T-helper 1 cell treated with Interleukin-12 subunit alpha and Interleukin-12 subunit beta and Interleukin-4 antibody, amounts not matched to agents 30 μg/mL and 1 μg/mL, for 36 hours (primary cell): ENCODE measurements at regions not wholly inside any gene's neighbourhood (a gene's known extent, or its start where the extent isn't known, plus 50 kb on each side); places are given as distances from the start of the nearest gene placed in this dataset.
"Not testable (repeated sequence)": the region's sequence is repeated elsewhere in the genome, so short reads cannot be mapped to it uniquely, and the experiment has no call there.

Experiments used
- H3K27ac Mint-ChIP-seq: one replicate; pipeline ENCODE4 v1.8.0; 2021; ENCODE audit warnings: mild to moderate bottlenecking, mixed read lengths
- H3K27me3 Mint-ChIP-seq: one replicate; pipeline ENCODE4 v1.8.0; 2021; ENCODE audit warnings: low read depth, mixed read lengths
- H3K36me3 Mint-ChIP-seq: one replicate; pipeline ENCODE4 v1.8.0; 2021; ENCODE audit warnings: low read depth, mixed read lengths
- H3K4me1 Mint-ChIP-seq: one replicate; pipeline ENCODE4 v1.8.0; 2021; ENCODE audit warnings: low read depth, mixed read lengths
- H3K4me3 Mint-ChIP-seq: one replicate; pipeline ENCODE4 v1.8.0; 2021; ENCODE audit warnings: mild to moderate bottlenecking, moderate library complexity, mixed read lengths
- H3K9me3 Mint-ChIP-seq: one replicate; pipeline ENCODE4 v1.8.0; 2021; ENCODE audit warnings: mixed read lengths

- no peak overlapping the region for H3K4me3 Mint-ChIP-seq
- peaks cover 2% of the 10 kb centered on the region for H3K4me1 Mint-ChIP-seq
- no peaks in the 10 kb centered on the region for H3K9me3 Mint-ChIP-seq
- H3K27ac Mint-ChIP-seq: no peak overlapping the region
- H3K27me3 Mint-ChIP-seq: peaks cover 3% of the 10 kb centered on the region
- H3K36me3 Mint-ChIP-seq: peaks cover 2% of the 10 kb centered on the region
Measured at GRCh38 chr6:15153191-15153590, 92.7 kb upstream of the JARID2 start.

DNA sequence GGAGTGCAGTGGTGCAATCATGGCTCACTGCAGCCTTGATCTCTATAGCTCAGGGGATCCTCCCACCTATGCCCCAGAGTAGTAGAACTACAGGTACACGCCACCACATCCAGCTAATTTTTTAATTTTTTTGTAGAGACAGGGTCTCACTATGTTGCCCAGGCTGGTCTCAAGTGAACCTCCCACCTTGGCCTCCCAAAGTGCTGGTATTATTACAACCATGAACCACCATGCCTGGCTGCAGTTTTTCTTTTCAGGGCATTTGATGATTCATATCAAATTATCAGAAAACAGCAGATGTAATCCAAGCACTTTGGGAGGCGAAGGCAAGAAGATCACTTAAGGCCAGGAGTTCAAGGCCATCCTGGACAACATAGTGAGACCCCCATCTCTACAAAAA, 88.4 kb upstream of the JARID2 start:
- Mint-ChIP-seq H3K36me3 (no peaks in the 10 kb centered on the region), H3K4me3 (no peak overlapping the region), H3K27me3 (no peaks in the 10 kb centered on the region), H3K9me3 (no peaks in the 10 kb centered on the region), H3K4me1 (no peaks in the 10 kb centered on the region), H3K27ac (no peak overlapping the region)

GRCh38 chr6:15158821-15159619, 86.8 kb upstream of the JARID2 start:
- Mint-ChIP-seq H3K36me3 (no peaks in the 10 kb centered on the region), H3K27ac (no peak overlapping the region), H3K4me3 (no peak overlapping the region), H3K4me1 (no peaks in the 10 kb centered on the region), H3K27me3 (no peaks in the 10 kb centered on the region), H3K9me3 (no peaks in the 10 kb centered on the region)

- H3K4me3 Mint-ChIP-seq: no peak overlapping the region
- H3K27me3 Mint-ChIP-seq: no peaks in the 10 kb centered on the region
- H3K9me3 Mint-ChIP-seq: no peaks in the 10 kb centered on the region
- no peak overlapping the region for H3K27ac Mint-ChIP-seq
- no peaks in the 10 kb centered on the region for H3K4me1 Mint-ChIP-seq
- H3K36me3 Mint-ChIP-seq: no peaks in the 10 kb centered on the region
Measured at GRCh38 chr6:15160812-15161211, 85.1 kb upstream of the JARID2 start.

DNA sequence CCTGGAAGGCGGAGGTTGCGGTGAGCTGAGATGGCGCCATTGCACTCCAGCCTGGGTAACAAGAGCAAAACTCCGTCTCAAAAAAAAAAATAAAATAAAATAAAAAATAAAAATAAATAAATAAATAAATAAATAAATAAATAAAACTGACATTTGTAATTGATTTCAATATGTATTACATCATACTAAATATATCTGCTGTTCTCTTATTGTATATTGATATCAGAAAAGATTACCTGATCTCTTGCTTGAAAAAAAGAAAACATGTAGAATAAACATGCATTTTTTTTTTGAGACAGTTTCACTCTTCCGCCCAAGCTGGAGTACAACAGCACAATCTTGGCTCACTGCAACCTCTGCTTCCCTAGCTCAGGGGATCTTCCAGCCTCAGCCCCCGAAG, 81.0 kb upstream of the JARID2 start:
- not testable (repeated sequence) for H3K27me3 Mint-ChIP-seq, H3K36me3 Mint-ChIP-seq, H3K4me3 Mint-ChIP-seq, H3K9me3 Mint-ChIP-seq, H3K4me1 Mint-ChIP-seq, H3K27ac Mint-ChIP-seq

DNA sequence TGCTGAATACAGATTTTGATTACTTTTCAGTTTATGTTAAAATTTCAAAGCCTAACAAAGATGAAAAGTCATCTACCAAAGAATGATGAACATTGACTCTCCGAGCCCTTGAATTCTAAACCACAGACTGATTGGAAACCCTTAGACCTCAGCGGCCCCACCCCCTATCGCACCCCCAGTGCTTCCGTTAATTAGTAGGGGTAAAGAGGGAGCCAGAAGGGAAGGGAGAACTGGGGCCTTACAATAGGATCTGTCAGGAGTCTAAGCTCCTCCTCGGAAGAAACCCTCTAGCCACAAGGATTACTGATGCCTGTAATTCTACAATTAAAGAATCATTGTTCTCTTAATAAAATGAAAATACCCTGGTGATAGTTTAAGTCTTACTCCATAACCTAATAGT, 79.7 kb upstream of the JARID2 start:
- no peak overlapping the region for H3K27ac Mint-ChIP-seq
- no peaks in the 10 kb centered on the region for H3K9me3 Mint-ChIP-seq
- H3K4me1 Mint-ChIP-seq: peaks cover 2% of the 10 kb centered on the region
- no peaks in the 10 kb centered on the region for H3K36me3 Mint-ChIP-seq
- no peaks in the 10 kb centered on the region for H3K27me3 Mint-ChIP-seq
- no peak overlapping the region for H3K4me3 Mint-ChIP-seq

DNA sequence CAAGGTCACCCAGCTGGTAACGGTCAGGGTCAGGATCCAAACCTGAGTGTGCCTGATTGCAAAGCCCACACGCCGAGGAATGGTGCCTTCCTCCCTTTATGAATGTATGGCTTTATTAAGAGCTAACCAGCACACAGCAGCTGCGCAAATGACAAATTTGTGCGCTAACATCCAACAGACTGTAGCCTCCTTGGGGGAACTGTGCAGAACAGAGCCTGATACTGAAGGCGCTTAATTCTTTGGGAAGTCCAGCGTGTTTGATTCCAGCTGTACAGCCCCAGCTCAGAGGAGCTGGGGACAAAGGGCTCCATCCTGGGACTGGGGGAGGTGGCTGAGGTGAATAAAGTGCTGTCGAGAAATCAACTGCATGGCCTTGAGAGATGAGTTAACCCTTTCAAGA, 75.7 kb upstream of the JARID2 start:
- no peak overlapping the region for H3K4me3 Mint-ChIP-seq
- H3K4me1 Mint-ChIP-seq: peaks cover 2% of the 10 kb centered on the region
- H3K27ac Mint-ChIP-seq: no peak overlapping the region
- H3K36me3 Mint-ChIP-seq: no peaks in the 10 kb centered on the region
- H3K9me3 Mint-ChIP-seq: no peaks in the 10 kb centered on the region
- no peaks in the 10 kb centered on the region for H3K27me3 Mint-ChIP-seq

DNA sequence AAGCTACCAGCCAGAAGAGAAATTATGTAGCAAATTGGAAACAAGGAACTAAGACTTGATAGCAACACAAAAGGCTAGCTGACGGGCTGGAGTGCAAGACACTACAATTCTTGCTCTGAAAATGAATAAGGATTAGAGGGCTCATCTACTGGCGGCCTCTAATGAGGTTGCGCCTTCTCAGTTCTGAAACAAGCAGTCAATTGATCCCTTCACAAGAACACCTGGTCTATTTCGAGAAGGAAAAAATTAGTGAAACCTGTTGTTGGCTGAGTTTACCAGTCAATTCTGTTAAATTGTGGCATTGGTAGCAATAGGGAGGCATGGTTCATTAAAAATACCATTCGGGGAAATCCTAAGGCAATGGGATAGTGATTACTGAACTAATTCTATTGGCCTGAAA, 74.8 kb upstream of the JARID2 start:
- Mint-ChIP-seq H3K4me3 (no peak overlapping the region), H3K4me1 (peaks cover 2% of the 10 kb centered on the region)

GRCh38 chr6:15176816-15177370, 69.0 kb upstream of the JARID2 start:
- H3K36me3 Mint-ChIP-seq: no peaks in the 10 kb centered on the region
- no peaks in the 10 kb centered on the region for H3K9me3 Mint-ChIP-seq
- H3K4me1 Mint-ChIP-seq: peaks cover 1% of the 10 kb centered on the region
- no peaks in the 10 kb centered on the region for H3K27me3 Mint-ChIP-seq
- H3K4me3 Mint-ChIP-seq: no peak overlapping the region
- H3K27ac Mint-ChIP-seq: no peak overlapping the region

More for the DNA sequence above, 74.8 kb upstream of the JARID2 start:
- Mint-ChIP-seq H3K36me3 (no peaks in the 10 kb centered on the region), H3K27me3 (no peaks in the 10 kb centered on the region), H3K27ac (no peak overlapping the region), H3K9me3 (no peaks in the 10 kb centered on the region)

GRCh38 chr6:15183979-15184378, 61.9 kb upstream of the JARID2 start:
- no peaks in the 10 kb centered on the region for H3K9me3 Mint-ChIP-seq
- no peak overlapping the region for H3K27ac Mint-ChIP-seq
- H3K27me3 Mint-ChIP-seq: no peaks in the 10 kb centered on the region
- peaks cover 1% of the 10 kb centered on the region for H3K36me3 Mint-ChIP-seq
- peaks cover 13% of the 10 kb centered on the region for H3K4me1 Mint-ChIP-seq
- H3K4me3 Mint-ChIP-seq: no peak overlapping the region

DNA sequence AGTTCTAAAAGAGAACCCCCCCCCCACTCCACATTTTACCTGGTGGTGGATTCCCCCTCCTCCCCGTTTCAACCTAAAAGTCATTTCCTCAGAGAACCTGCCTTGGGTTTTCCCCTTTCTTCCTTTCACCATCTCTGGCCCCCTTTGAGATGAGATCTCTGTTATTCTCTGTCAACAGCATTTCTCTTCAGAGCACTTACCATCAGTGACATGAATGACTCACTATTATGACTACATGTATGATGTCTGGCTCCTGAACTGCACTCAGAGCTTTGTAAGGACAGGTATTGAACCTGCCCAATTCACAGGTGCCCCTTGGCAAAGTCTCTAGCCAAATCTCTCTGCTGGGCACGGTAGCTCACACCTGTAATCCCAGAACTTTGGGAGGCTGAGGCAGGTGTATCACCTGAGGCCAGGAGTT, 61.4 kb upstream of the JARID2 start:
- peaks cover 13% of the 10 kb centered on the region for H3K4me1 Mint-ChIP-seq
- H3K27me3 Mint-ChIP-seq: no peaks in the 10 kb centered on the region
- H3K9me3 Mint-ChIP-seq: no peaks in the 10 kb centered on the region
- H3K27ac Mint-ChIP-seq: peak overlapping the region; percentile 71
- H3K4me3 Mint-ChIP-seq: no peak overlapping the region
- H3K36me3 Mint-ChIP-seq: peaks cover 1% of the 10 kb centered on the region

GRCh38 chr6:15185111-15185510, 60.8 kb upstream of the JARID2 start:
- not testable (repeated sequence) for H3K36me3 Mint-ChIP-seq, H3K9me3 Mint-ChIP-seq, H3K27me3 Mint-ChIP-seq, H3K27ac Mint-ChIP-seq, H3K4me3 Mint-ChIP-seq
- H3K4me1 Mint-ChIP-seq: peaks cover 13% of the 10 kb centered on the region

- H3K36me3 Mint-ChIP-seq, H3K27ac Mint-ChIP-seq, H3K4me1 Mint-ChIP-seq, H3K9me3 Mint-ChIP-seq, H3K27me3 Mint-ChIP-seq, H3K4me3 Mint-ChIP-seq: not testable (repeated sequence)
Measured at GRCh38 chr6:15193451-15193850, 52.4 kb upstream of the JARID2 start.

- Mint-ChIP-seq H3K4me1 (no peaks in the 10 kb centered on the region), H3K36me3 (no peaks in the 10 kb centered on the region), H3K27me3 (no peaks in the 10 kb centered on the region), H3K27ac (no peak overlapping the region), H3K4me3 (no peak overlapping the region), H3K9me3 (no peaks in the 10 kb centered on the region)
Measured at GRCh38 chr6:15194453-15194852, 51.4 kb upstream of the JARID2 start.
